Stimulated activated naive CD8-positive, alpha-beta T cell treated with anti-CD3 and anti-CD28 coated beads, Interleukin-15, amount 100 ng/mL, for 72 hours (primary cell): ENCODE measurements at regions not wholly inside any gene's neighbourhood (a gene's known extent, or its start where the extent isn't known, plus 50 kb on each side); places are given as distances from the start of the nearest gene placed in this dataset.

Source experiments
- ATAC-seq: fragments of 150-1000 bp; cut with Tn5 transposase; 2 replicates; pipeline ENCODE4 v1.10.0; 2021; ENCODE audit warnings: mild to moderate bottlenecking, moderate library complexity
- DNase-seq, 2 donors: peaks; one replicate each; pipeline ENCODE4 v3.0.0; 2021 to 2022
- H3K27ac Mint-ChIP-seq, 2 donors: one replicate each; pipeline ENCODE4 v1.8.0; 2022; ENCODE audit warnings: mild to moderate bottlenecking in 2 of 2, mixed read lengths in 2 of 2, moderate library complexity in 2 of 2
- H3K27me3 Mint-ChIP-seq: one replicate; pipeline ENCODE4 v1.8.0; 2022; ENCODE audit warnings: mixed read lengths
- H3K4me1 Mint-ChIP-seq: one replicate; pipeline ENCODE4 v1.8.0; 2022; ENCODE audit warnings: mild to moderate bottlenecking, mixed read lengths
- H3K4me3 Mint-ChIP-seq, 2 donors: one replicate each; pipeline ENCODE4 v1.8.0; 2022; ENCODE audit warnings: mild to moderate bottlenecking in 2 of 2, mixed read lengths in 2 of 2, moderate library complexity in 1 of 2
- H3K9me3 Mint-ChIP-seq, 2 donors: one replicate each; pipeline ENCODE4 v1.8.0; 2022; ENCODE audit warnings: mixed read lengths in 2 of 2

DNA sequence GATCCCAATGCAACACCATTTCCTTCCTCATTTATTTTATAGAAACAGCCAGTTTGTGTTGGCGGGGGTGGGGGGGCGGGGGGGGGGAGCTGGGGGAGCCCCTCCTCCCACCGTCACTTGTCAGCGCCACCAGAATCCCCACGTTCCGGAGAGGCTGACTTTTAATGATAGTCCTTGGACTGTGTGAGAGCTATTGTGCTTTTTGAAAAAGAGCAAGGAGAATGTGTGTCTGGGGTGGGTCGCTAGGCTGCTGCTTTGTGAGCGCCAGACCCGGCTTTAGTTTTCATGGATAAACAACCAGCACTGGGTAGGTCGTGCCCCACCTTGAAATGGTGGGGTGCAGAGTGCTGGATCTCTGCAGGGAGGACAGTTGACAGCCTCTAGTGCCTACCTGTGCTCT, 135.0 kb upstream of the ONECUT1 start:
- Mint-ChIP-seq H3K27ac (no peak overlapping the region), H3K27me3 (peaks cover 17% of the 10 kb centered on the region), H3K9me3 (no peaks in the 10 kb centered on the region), H3K4me3 (no peak overlapping the region), H3K4me1 (no peaks in the 10 kb centered on the region)
- DNase-seq: no peak
- ATAC-seq: no peak

DNA sequence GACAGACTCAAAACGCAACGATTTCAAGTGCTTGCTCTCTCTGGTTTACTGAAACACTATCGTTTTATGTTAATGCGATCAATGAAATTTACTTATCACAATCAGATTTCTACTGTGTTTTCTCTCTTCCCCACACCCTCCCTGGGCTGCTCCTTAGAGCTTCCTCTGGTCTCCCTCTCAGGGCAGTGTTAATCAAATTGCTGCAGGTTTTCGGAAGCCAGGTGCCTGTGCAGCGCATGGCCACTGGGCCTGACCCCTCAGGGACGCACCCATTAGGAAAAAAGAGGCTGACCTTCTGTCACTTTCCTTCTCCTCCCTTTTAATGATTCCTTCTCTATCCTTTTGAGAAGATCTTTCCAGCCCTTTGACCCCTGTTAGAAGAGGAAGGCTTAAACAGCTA, 134.5 kb upstream of the ONECUT1 start:
- no peaks in the 10 kb centered on the region for H3K9me3 Mint-ChIP-seq
- peaks cover 17% of the 10 kb centered on the region for H3K27me3 Mint-ChIP-seq
- no peak overlapping the region for H3K4me3 Mint-ChIP-seq
- DNase-seq (no peak), ATAC-seq (no peak)
- no peak overlapping the region for H3K27ac Mint-ChIP-seq
- H3K4me1 Mint-ChIP-seq: no peaks in the 10 kb centered on the region

DNA sequence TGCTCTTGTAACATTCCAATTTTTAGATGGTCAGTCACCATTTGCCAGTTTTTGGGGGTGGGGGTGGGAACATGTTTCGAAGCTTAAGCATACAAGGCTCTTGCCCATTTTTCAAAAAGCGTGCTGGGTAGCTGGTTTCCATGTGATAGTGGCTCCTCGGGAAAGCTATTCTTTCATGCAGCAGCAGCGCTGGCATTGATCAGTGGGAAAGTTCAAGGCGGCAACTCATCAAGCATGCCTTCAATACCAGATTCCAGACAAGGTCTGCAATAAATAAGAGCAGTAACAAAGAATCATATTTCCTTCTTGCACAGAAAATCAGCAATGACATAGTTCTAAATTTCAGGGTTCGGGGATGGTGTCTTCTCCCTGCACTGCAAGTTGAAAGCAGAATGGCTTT, 133.5 kb upstream of the ONECUT1 start:
- Mint-ChIP-seq H3K4me3 (no peak overlapping the region), H3K27me3 (peaks cover 17% of the 10 kb centered on the region), H3K4me1 (no peaks in the 10 kb centered on the region), H3K9me3 (no peaks in the 10 kb centered on the region), H3K27ac (peak overlapping the region in 1 of 2 donors; percentile 21)
- ATAC-seq (no peak), DNase-seq (no peak)

DNA sequence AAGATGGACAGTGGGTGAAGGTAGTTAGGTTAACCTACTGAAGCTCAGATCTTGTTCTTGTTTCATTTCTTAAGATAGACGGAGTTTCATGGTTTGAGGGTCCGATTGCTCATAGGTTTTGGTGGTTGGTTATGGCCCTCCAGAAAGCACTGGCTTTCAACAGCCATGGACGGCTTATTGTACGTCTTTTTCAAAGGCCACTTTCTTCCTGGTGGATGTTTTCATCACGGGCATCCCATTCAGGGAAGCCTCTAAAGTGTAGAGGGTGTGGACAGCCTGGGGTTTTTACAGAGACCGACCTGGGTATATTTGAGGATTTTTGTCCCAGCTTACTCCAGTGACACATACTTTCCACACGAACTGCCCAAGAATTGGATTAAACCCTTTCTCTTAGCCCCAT, 132.7 kb upstream of the ONECUT1 start:
- Mint-ChIP-seq H3K4me1 (no peaks in the 10 kb centered on the region), H3K27me3 (peaks cover 17% of the 10 kb centered on the region), H3K4me3 (no peak overlapping the region), H3K9me3 (no peaks in the 10 kb centered on the region), H3K27ac (no peak overlapping the region)
- no peak for ATAC-seq
- DNase-seq: no peak

DNA sequence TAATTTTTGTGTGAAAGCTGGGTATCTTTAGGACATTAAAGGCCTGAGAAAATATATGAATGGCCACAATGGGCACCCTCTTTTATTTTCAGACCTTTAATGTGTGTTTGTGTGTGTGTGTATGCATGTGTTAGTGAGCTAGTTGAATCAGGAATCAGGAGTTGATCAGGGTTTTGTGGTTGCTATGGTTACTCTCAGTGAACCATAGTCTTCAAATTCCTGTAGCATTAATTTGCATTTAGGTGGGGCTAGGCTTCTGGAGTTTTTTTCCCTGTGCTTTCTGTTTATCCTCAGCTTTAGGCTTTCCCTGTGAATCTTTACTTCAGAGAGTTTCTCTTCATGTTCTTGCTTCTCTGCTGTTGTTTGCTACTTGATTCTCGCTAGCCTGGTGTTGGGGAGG, 122.0 kb upstream of the ONECUT1 start:
- H3K9me3 Mint-ChIP-seq: no peaks in the 10 kb centered on the region

DNA sequence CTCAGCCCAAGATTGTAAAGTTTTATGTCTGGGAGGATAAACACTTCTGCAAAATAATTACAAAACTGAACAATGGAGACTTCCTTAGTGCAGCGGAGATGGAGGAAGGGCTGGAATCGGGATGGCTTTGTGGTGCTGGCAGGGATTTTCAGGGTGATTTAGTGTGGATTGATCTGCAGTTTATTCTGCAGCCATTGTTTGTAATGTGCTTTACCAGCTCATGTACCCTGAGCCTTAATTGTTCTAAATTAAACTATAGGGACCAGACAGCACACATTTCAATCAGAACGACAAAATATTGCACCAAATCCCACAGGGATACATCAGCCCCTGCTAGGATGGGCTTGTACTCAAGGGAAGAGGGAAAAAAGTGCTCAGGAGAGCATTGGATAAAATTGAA, 103.2 kb upstream of the ONECUT1 start:
- ATAC-seq: no peak

More for the DNA sequence above, 122.0 kb upstream of the ONECUT1 start:
- H3K4me3 Mint-ChIP-seq: no peak overlapping the region
- H3K27me3 Mint-ChIP-seq: peaks cover 24% of the 10 kb centered on the region
- no peaks in the 10 kb centered on the region for H3K4me1 Mint-ChIP-seq
- no peak for ATAC-seq
- DNase-seq: no peak
- no peak overlapping the region for H3K27ac Mint-ChIP-seq

DNA sequence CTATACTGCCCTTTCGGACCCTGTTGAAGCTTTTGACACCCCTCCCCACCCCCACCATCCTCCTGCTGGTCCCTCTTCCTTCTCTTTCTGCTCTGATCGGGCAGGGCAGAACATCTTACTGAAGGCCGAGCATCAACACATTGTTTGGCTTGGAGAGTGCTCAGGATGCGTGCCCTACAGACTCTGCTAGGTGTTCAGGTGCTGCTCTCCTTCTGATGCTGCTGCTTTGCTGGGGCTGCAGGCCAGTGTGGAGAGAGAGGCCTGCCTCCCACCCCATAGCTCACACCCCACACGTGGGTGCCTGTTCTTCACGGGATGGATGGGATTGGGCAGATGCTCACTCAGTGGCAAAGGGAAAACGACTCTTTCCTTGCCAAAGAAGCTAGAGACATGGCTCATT, 89.8 kb upstream of the ONECUT1 start:
- Mint-ChIP-seq H3K27me3 (peaks cover 22% of the 10 kb centered on the region), H3K4me1 (no peaks in the 10 kb centered on the region)
- ATAC-seq: no peak

More for the DNA sequence above, 103.2 kb upstream of the ONECUT1 start:
- Mint-ChIP-seq H3K9me3 (no peaks in the 10 kb centered on the region), H3K27me3 (peaks cover 10% of the 10 kb centered on the region), H3K4me1 (no peaks in the 10 kb centered on the region), H3K27ac (no peak overlapping the region), H3K4me3 (no peak overlapping the region)
- no peak for DNase-seq

DNA sequence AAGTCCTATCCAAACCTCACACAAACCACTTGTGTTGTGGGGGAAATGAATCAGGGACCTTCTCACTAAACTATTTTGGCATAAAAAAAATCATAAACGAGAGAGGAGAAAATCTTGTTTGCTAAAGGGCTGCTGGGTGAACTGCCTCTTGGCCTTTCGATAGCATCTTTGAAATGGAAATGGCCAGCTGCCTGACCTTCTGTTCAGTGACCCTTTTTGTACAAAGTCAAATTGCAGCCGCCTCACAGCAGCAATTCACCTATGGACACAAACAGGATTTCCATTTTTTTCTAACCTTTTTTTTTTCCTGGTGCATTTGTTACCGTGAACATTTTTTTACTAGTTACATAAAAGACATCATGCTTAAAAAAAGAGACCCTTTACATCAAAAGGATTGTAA, 89.0 kb upstream of the ONECUT1 start:
- H3K4me1 Mint-ChIP-seq: no peaks in the 10 kb centered on the region
- H3K27me3 Mint-ChIP-seq: peaks cover 21% of the 10 kb centered on the region
- H3K9me3 Mint-ChIP-seq: no peaks in the 10 kb centered on the region
- DNase-seq (no peak), ATAC-seq (no peak)
- H3K27ac Mint-ChIP-seq: no peak overlapping the region
- no peak overlapping the region for H3K4me3 Mint-ChIP-seq

More for the DNA sequence above, 89.8 kb upstream of the ONECUT1 start:
- Mint-ChIP-seq H3K27ac (peak overlapping the region in 1 of 2 donors; percentile 43), H3K4me3 (no peak overlapping the region), H3K9me3 (no peaks in the 10 kb centered on the region)
- no peak for DNase-seq

DNA sequence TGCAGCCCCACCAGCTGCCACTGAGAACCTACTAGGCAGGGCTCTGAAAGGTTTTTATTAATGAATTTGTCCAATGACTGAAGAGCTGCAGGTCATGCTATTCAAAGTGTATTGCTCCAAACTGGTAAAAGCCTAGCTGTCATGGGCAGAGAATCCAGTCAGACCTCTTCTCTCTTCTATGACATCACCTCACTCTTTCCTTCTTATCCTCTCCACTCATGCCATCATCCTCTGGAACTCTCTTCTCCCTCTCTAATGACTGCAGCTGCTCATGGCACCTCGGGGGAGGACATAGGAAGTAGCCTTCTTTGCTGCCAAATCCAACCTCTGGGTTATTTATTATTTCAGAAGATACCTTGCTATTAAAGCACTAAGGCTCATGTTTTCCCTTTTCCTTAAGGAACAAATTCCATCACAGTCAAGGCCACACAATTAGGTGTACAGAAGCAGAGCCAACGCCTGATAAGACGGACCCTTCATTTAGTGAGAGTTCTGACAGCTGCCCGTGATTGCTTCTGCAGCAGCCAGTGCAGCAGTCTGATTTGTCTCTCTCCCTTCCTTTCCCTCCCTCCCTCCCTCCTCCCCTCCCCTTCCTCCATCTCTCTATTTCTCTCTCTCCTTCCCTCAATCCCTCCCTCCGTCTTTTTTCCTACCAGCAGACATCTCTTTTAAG, 87.0 kb upstream of the ONECUT1 start:
- Mint-ChIP-seq H3K4me1 (no peaks in the 10 kb centered on the region), H3K4me3 (no peak overlapping the region), H3K27ac (no peak overlapping the region), H3K27me3 (peaks cover 21% of the 10 kb centered on the region), H3K9me3 (no peaks in the 10 kb centered on the region)
- DNase-seq (no peak), ATAC-seq (no peak)

DNA sequence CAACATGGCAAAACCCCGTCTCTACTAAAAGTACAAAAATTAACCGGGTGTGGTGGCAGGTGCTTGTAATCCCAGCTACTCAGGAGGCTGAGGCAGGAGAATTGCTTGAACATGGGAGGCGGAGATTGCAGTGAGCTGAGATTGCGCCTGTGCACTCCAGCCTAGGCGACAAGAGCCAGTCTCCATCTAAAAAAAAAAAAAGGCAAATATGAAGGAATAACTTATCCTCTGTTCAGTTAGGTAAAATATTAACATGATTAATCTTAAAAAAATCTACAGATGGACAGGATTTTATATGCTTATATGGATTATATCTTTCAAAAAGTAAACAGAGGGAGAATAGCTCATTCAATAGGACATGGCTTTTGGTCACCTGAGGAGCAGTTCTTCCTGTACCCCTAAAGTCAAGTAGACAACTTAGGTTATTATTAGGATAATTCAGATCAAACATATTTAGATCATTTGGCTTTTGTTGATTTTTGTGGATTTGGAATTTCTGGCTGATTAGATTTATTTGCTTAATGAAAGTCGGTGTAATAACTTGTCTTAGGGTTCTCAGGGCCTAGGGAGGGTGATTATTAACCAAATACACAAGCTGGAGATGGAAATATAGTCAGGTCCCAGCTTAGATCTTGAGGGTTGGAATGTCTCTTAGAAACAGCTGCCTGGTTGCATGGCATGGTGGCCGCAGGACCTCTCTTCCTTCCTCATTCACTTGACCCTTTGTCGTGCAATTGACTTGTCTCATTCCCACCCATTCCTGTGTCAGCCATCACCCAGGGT, 82.1 kb upstream of the ONECUT1 start:
- Mint-ChIP-seq H3K4me3 (no peak overlapping the region), H3K4me1 (no peaks in the 10 kb centered on the region), H3K27ac (peak overlapping the region in 1 of 2 donors; percentile 54), H3K9me3 (peaks cover 0 to under 1% of the 10 kb centered on the region in 2 donors), H3K27me3 (peaks cover 25% of the 10 kb centered on the region)
- DNase-seq (no peak), ATAC-seq (no peak)

DNA sequence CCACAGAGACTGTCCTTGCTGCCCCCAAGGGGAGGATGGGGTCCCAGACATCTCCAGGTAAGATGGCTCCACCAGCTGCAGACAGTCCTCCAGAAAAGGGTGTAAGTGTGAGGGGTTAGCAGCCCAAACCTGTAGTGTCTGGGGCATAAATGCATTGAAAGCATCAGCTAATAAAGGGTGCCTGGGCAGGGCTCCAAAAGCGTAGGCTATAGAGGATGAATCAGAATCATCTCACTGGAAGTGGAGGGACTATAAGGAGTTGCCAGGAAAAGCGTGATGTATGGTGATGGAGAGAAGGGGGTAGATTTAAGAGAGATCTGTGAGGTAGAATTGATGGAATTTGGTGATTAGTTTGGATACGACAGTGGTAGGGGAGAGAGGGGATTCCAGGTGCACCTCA, 79.9 kb upstream of the ONECUT1 start:
- Mint-ChIP-seq H3K9me3 (peaks cover 9 to 13% of the 10 kb centered on the region in 2 donors), H3K27ac (no peak overlapping the region), H3K4me1 (no peaks in the 10 kb centered on the region), H3K4me3 (no peak overlapping the region), H3K27me3 (peaks cover 8% of the 10 kb centered on the region)
- ATAC-seq (no peak), DNase-seq (no peak)

DNA sequence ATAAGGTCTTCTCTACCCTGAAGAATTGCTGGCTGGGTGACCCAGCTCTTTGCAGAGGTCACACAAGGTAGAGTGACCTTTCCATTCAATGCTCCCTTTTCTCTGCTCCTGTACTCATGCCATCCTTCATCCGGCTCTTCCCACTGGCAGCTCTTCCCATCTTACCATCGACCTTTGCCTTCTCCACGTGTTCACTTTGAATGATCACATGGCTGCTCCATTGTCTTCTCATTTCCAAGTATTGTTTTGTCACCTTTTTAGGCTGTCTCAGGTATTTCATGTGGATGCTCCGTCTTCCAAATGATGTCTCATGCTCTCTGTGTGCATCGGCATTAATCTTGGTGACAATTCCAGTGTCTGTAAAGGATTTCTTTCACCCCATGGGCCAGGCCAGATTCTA, 76.6 kb upstream of the ONECUT1 start:
- no peak for ATAC-seq
- Mint-ChIP-seq H3K4me1 (no peaks in the 10 kb centered on the region), H3K4me3 (no peak overlapping the region), H3K27me3 (peaks cover 7% of the 10 kb centered on the region), H3K9me3 (peaks cover 9 to 19% of the 10 kb centered on the region in 2 donors), H3K27ac (no peak overlapping the region)
- no peak for DNase-seq

DNA sequence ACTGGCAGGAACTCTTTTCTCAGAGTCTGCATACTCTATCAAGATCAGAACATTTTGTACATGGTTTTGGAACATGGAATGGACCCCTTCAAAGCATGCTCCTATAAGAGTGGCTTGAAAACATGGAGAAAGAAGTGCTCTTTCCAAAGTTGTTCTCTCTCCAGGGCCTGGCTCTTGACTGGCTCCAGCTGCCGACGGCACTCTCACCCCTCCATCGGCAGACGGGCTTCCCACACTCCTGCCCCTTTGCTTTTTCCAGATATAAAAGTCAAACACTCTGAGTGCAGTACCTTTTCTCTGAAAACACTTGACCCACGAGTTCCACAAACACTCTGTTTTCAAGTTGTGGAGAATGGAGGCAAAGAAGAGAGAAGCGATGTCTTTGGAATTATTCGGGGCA, 72.5 kb upstream of the ONECUT1 start:
- Mint-ChIP-seq H3K27ac (no peak overlapping the region), H3K4me3 (no peak overlapping the region), H3K9me3 (peaks cover 9 to 19% of the 10 kb centered on the region in 2 donors), H3K27me3 (no peaks in the 10 kb centered on the region), H3K4me1 (no peaks in the 10 kb centered on the region)
- no peak for DNase-seq
- ATAC-seq: no peak

DNA sequence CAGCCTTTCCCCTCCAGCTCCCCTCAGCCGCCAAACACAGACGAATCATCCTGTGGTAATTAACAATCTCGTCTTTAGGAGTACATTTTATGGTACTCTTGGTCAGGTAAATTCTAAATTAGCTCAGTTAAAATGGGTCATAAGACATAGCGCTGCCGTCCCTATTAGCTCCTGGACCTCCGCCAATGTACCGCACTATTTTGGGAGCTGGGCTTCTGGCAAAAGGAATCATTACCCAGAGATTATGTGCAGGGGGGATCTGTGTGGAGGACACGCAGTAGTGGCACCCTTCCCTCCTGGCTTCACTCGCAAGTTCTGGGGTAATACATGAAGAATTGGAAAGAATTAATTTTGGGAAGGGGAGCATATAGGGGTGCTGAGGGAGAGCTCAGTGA, 68.6 kb upstream of the ONECUT1 start:
- no peaks in the 10 kb centered on the region for H3K9me3 Mint-ChIP-seq
- no peak for DNase-seq
- ATAC-seq: no peak
- peaks cover 17% of the 10 kb centered on the region for H3K27me3 Mint-ChIP-seq
- H3K4me3 Mint-ChIP-seq: no peak overlapping the region
- no peak overlapping the region for H3K27ac Mint-ChIP-seq
- H3K4me1 Mint-ChIP-seq: no peaks in the 10 kb centered on the region

DNA sequence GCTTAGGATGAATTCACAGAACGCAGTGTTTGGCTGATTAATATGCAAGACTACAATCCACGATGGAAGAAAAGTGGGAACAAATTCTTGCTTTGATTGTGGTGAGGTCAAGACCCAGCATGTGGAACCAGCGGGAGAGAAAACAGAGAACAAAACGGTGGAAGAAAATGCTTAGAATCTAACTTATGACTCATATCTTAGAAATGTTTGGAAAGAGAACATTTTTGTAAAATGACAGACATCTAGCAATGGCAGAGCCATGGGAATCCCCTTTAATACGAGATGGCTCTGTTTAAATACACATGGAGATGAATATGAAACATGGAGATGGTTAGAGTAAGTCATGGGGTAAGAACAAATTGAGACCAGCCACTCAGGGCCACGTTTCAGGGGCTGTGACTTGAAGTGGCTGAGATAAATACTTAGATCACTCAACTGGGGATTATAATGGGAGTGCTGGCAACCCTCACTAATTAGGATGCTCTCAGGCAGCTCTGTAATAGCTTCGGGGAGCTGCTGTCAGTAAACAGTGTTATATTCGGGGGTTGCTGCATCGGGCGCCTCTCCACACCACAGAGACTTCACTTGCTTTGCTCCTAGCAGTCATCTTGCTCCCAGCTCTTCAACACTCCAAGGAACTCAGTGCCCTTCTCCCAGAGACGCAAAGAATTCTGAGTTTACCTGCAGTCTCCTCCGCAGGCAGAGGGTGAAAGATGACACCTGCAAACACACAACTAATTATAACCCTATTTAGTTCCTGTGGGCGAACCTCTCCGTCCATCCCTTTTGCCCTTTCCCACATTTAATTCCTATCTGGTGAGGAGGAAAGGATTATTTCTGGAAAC, 68.0 kb upstream of the ONECUT1 start:
- DNase-seq: no peak
- Mint-ChIP-seq H3K4me3 (no peak overlapping the region), H3K4me1 (no peaks in the 10 kb centered on the region), H3K27ac (no peak overlapping the region), H3K9me3 (no peaks in the 10 kb centered on the region), H3K27me3 (peaks cover 17% of the 10 kb centered on the region)
- ATAC-seq: no peak

DNA sequence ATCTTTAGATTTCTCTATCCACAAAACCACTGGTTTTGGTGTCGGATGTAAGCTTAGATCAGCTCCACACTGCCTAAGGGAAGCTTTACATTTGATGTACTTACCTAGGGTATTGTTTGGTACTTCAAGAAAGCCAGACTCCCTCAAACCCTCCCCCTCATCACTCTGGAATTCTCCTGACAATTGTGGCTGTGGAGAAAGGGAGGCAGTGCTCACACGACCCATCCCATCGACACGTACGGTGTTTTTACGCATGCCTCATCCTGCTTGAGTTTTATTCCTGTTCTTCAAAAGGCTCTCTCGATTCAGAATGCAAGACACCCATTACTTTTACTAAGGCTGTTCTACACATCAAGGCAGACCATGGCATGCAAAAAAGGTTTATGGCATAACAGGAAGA, 67.3 kb upstream of the ONECUT1 start:
- Mint-ChIP-seq H3K9me3 (no peaks in the 10 kb centered on the region), H3K4me3 (no peak overlapping the region), H3K27ac (no peak overlapping the region), H3K4me1 (no peaks in the 10 kb centered on the region), H3K27me3 (peaks cover 17% of the 10 kb centered on the region)
- ATAC-seq (no peak), DNase-seq (no peak)
